HPDE6-E6E7 (cell line): ENCODE measurements at regions not wholly inside any gene's neighbourhood (a gene's known extent, or its start where the extent isn't known, plus 50 kb on each side); places are given as distances from the start of the nearest gene placed in this dataset.
A peak's percentile ranks its signal among the peaks of the same experiment; 100 is the strongest.
"Not testable (repeated sequence)": the region's sequence is repeated elsewhere in the genome, so short reads cannot be mapped to it uniquely, and the experiment has no call there.

Source experiments
- DNase-seq: peaks from one replicate; pipeline ENCODE4 v3.0.0; 2011; ENCODE audit warnings: missing footprints; ENCODE audit errors: extremely low spot score

- no peak for DNase-seq
Observed at GRCh38 chr1:72419229-72419628, 136.9 kb upstream of the NEGR1 start.

GRCh38 chr1:72412286-72412685 lies 129.9 kb upstream of the NEGR1 start:
- DNase-seq: peak; percentile 6

GRCh38 chr1:72399807-72400206 lies 117.5 kb upstream of the NEGR1 start:
- no peak for DNase-seq

- no peak for DNase-seq
Observed at GRCh38 chr1:72397786-72398185, 115.4 kb upstream of the NEGR1 start.

- no peak for DNase-seq
Observed at GRCh38 chr1:72394457-72394856, 112.1 kb upstream of the NEGR1 start.

- no peak for DNase-seq
Observed at GRCh38 chr1:72379072-72379471, 96.7 kb upstream of the NEGR1 start.

- no peak for DNase-seq
Observed at GRCh38 chr1:72375226-72375625, 92.9 kb upstream of the NEGR1 start.

GRCh38 chr1:72371259-72372035 lies 89.1 kb upstream of the NEGR1 start:
- peak; percentile 25 for DNase-seq

GRCh38 chr1:72370836-72371235 lies 88.5 kb upstream of the NEGR1 start:
- DNase-seq: not testable (repeated sequence)

GRCh38 chr1:72369069-72369757 lies 86.9 kb upstream of the NEGR1 start:
- DNase-seq: no peak

- DNase-seq: peak; percentile 29
Observed at GRCh38 chr1:72366466-72366865, 84.1 kb upstream of the NEGR1 start.

GRCh38 chr1:72365693-72366092 lies 83.4 kb upstream of the NEGR1 start:
- DNase-seq: no peak

GRCh38 chr1:72362538-72362937 lies 80.2 kb upstream of the NEGR1 start:
- no peak for DNase-seq

- DNase-seq: no peak
Observed at GRCh38 chr1:72357411-72357810, 75.1 kb upstream of the NEGR1 start.

- DNase-seq: no peak
Observed at GRCh38 chr1:72355899-72356298, 73.6 kb upstream of the NEGR1 start.

- no peak for DNase-seq
Observed at GRCh38 chr1:72341661-72342060, 59.3 kb upstream of the NEGR1 start.

GRCh38 chr1:72336776-72337175 lies 54.4 kb upstream of the NEGR1 start:
- no peak for DNase-seq
